Tibial nerve (tissue), 3 donors: ENCODE measurements at regions not wholly inside any gene's neighbourhood (a gene's known extent, or its start where the extent isn't known, plus 50 kb on each side); places are given as distances from the start of the nearest gene placed in this dataset.

ENCODE experiments used
- CTCF ChIP-seq, 5 experiments: fragments of 200-600 bp in 3 of 5; fragments of 450-650 bp in 2 of 5; sonication (generic) in 3 of 5; IDR thresholded peaks; one replicate each; pipeline ENCODE4 v1.5.1; 2016 to 2019; ENCODE audit warnings: antibody characterized with exemption in 5 of 5, mild to moderate bottlenecking in 3 of 5, moderate library complexity in 2 of 5
- POLR2A ChIP-seq, 2 donors: fragments of 450-650 bp; IDR thresholded peaks; one replicate each; pipeline ENCODE4 v1.6.1; 2017; ENCODE audit warnings: antibody characterized with exemption in 2 of 2, mild to moderate bottlenecking in 2 of 2, moderate library complexity in 2 of 2

- TF ChIP-seq POLR2A (IDR thresholded peaks at IDR 0.05): no peak
- no peak for TF ChIP-seq CTCF (IDR thresholded peaks at IDR 0.05)
These were observed 1751.4 kb upstream of the SPRY2 start for GRCh38 chr13:82092312-82092711.
